MCF 10A (cell line): ENCODE measurements at regions not wholly inside any gene's neighbourhood (a gene's known extent, or its start where the extent isn't known, plus 50 kb on each side); places are given as distances from the start of the nearest gene placed in this dataset.
A peak's percentile ranks its signal among the peaks of the same experiment; 100 is the strongest.

Experiments used
- BruUV-seq: library from RNA; stranded (reverse); fragments of 400-500 nt; replicated peaks from 2 replicates; lab custom pipeline; 2021; lab: Mats Ljungman, UMichigan
- CTCF ChIA-PET: fragments of 300-600 bp; sonication (Branson Sonifier 250); formaldehyde crosslinking; extraction: SDS; loops from one replicate; lab custom pipeline; 2021; ENCODE audit warnings: antibody characterized with exemption, inconsistent platforms; lab: Yijun Ruan, JAX
- POLR2A ChIA-PET: fragments of 300-600, 350-650 bp; sonication (Branson Sonifier 250); formaldehyde crosslinking; extraction: SDS; loops from one replicate; lab custom pipeline; 2020; ENCODE audit warnings: antibody characterized with exemption, inconsistent platforms; lab: Yijun Ruan, JAX
- DNase-seq: peaks from one replicate; pipeline ENCODE4 v3.0.0-alpha.2; 2018; ENCODE audit not compliant: unreplicated experiment
- H3K27ac Mint-ChIP-seq: one replicate; pipeline ENCODE4 v1.8.0; 2022; ENCODE audit warnings: mild to moderate bottlenecking, low read depth, mixed read lengths; ENCODE audit not compliant: unreplicated experiment
- H3K27me3 Mint-ChIP-seq: one replicate; pipeline ENCODE4 v1.8.0; 2022; ENCODE audit warnings: mixed read lengths; ENCODE audit not compliant: insufficient read depth, unreplicated experiment
- H3K36me3 Mint-ChIP-seq: one replicate; pipeline ENCODE4 v1.8.0; 2022; ENCODE audit warnings: mild to moderate bottlenecking, moderate library complexity, mixed read lengths; ENCODE audit not compliant: insufficient read depth, unreplicated experiment
- H3K4me1 Mint-ChIP-seq: one replicate; pipeline ENCODE4 v1.8.0; 2022; ENCODE audit warnings: mixed read lengths; ENCODE audit not compliant: insufficient read depth, unreplicated experiment
- H3K4me3 Mint-ChIP-seq: one replicate; pipeline ENCODE4 v1.8.0; 2022; ENCODE audit warnings: mild to moderate bottlenecking, moderate library complexity, mixed read lengths; ENCODE audit not compliant: unreplicated experiment
- H3K9me3 Mint-ChIP-seq: one replicate; pipeline ENCODE4 v1.8.0; 2022; ENCODE audit warnings: mixed read lengths; ENCODE audit not compliant: unreplicated experiment
- intact Hi-C: fragments of 100-400 bp; cut with micrococcal nuclease; formaldehyde crosslinking; loops from 2 replicates; pipeline ENCODE4 v1.14.1; 2022
- TF ChIP-seq, protein P1 (sequence below): fragments of 200-600 bp; IDR thresholded peaks from one replicate; pipeline ENCODE4 v1.8.0; 2022; ENCODE audit warnings: antibody characterized with exemption, mild to moderate bottlenecking; ENCODE audit not compliant: unreplicated experiment

- Mint-ChIP-seq H3K9me3 (no peaks in the 10 kb centered on the region), H3K4me1 (no peaks in the 10 kb centered on the region), H3K36me3 (no peaks in the 10 kb centered on the region), H3K27me3 (no peaks in the 10 kb centered on the region), H3K4me3 (no peak overlapping the region), H3K27ac (no peak overlapping the region)
- DNase-seq: no peak
- CTCF ChIA-PET: interaction anchor here (0.6 to 1.3 kb wide), 3 partner anchors 10 to 22 kb away, joined by 3 read pairs; no protein-coding TSS in a partner anchor
- no TSS peak for BruUV-seq
- TF ChIP-seq, protein P1, sequence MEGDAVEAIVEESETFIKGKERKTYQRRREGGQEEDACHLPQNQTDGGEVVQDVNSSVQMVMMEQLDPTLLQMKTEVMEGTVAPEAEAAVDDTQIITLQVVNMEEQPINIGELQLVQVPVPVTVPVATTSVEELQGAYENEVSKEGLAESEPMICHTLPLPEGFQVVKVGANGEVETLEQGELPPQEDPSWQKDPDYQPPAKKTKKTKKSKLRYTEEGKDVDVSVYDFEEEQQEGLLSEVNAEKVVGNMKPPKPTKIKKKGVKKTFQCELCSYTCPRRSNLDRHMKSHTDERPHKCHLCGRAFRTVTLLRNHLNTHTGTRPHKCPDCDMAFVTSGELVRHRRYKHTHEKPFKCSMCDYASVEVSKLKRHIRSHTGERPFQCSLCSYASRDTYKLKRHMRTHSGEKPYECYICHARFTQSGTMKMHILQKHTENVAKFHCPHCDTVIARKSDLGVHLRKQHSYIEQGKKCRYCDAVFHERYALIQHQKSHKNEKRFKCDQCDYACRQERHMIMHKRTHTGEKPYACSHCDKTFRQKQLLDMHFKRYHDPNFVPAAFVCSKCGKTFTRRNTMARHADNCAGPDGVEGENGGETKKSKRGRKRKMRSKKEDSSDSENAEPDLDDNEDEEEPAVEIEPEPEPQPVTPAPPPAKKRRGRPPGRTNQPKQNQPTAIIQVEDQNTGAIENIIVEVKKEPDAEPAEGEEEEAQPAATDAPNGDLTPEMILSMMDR: no peak
- POLR2A ChIA-PET: interaction anchor here (0.9 kb wide), 1 partner anchor 14 kb away, joined by 4 read pairs; no protein-coding TSS in a partner anchor
- intact Hi-C loops: no loop called here
These were observed 193.8 kb upstream of the MMADHC start for GRCh38 chr2:149781263-149781808.

- Mint-ChIP-seq H3K4me3 (no peak overlapping the region), H3K4me1 (peaks cover 21% of the 10 kb centered on the region), H3K9me3 (no peaks in the 10 kb centered on the region), H3K27me3 (no peaks in the 10 kb centered on the region), H3K27ac (no peak overlapping the region), H3K36me3 (no peaks in the 10 kb centered on the region)
- TF ChIP-seq, protein P1: no peak
- intact Hi-C loops: no loop called here
- CTCF ChIA-PET: interaction anchor here (0.6 kb wide), 1 partner anchor 1490 kb away, joined by 3 read pairs; no protein-coding TSS in a partner anchor
- BruUV-seq: no TSS peak
- DNase-seq: no peak
- POLR2A ChIA-PET: no interaction called here
These were observed 185.4 kb upstream of the MMADHC start for GRCh38 chr2:149773006-149773405.

DNA sequence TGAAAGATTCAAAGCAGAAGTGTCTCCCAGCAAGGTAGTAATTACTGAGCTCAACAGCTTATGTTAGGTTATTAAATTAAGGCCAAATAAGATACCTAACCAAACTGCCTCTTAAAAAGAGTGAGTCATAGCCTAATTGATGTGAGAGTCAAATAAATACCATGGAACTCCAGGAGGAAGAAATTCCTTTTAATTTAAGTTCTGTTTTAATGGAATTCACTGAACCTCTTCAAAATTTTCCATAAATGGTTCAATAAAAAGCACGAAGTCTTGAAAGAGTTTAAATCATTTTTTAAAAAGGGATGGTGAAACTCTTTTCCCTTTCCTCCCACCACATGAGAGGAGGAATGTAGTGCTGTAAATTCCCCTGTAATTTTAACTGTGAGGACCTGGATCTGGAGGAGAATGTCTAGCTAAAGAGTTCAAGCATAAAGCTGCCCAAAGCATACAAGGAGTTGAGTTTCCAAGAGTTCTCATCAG lies 180.8 kb upstream of the MMADHC start:
- H3K36me3 Mint-ChIP-seq: no peaks in the 10 kb centered on the region
- no peak for DNase-seq
- TF ChIP-seq, protein P1: no peak
- peak overlapping the region; percentile 68 for H3K27ac Mint-ChIP-seq
- POLR2A ChIA-PET: interaction anchor here (0.7 kb wide), 1 partner anchor 1592 kb away, joined by 3 read pairs; no protein-coding TSS in a partner anchor
- BruUV-seq: no TSS peak
- no peaks in the 10 kb centered on the region for H3K27me3 Mint-ChIP-seq
- no peaks in the 10 kb centered on the region for H3K9me3 Mint-ChIP-seq
- intact Hi-C loops: no loop called here
- H3K4me1 Mint-ChIP-seq: peaks cover 33% of the 10 kb centered on the region
- CTCF ChIA-PET: interaction anchor here (0.7 to 1.0 kb wide), 2 partner anchors 166 to 214 kb away, joined by 3 read pairs; no protein-coding TSS in a partner anchor
- H3K4me3 Mint-ChIP-seq: no peak overlapping the region

DNA sequence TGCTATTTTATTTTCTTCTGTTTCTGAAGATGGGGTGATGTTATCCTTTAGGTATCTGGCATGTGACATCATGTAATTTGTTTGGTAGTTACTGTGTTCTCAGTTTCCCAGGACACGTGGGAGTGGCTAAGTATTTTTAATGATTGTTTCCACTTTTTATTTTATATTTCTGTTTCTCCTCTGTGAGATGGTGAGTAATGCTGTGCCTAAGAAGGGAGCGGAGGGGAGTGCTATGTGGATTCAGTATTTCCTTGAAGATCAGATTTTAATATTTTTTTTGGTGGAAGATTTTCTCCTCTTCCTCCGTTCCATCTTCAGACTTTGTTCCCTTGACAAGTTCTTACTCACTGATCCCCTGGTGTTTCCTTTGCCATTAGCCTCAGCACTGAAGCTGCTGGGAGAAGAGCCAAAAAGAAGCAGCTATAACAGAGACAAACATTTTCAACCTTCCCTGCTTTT lies 180.0 kb upstream of the MMADHC start:
- DNase-seq: peak; percentile 36
- Mint-ChIP-seq H3K4me3 (no peak overlapping the region), H3K27ac (peak overlapping the region; percentile 68), H3K27me3 (no peaks in the 10 kb centered on the region), H3K9me3 (no peaks in the 10 kb centered on the region), H3K4me1 (peaks cover 33% of the 10 kb centered on the region), H3K36me3 (no peaks in the 10 kb centered on the region)
- ChIA-PET POLR2A (interaction anchor here (0.7 kb wide), 2 partner anchors 14 to 811 kb away, joined by 3 to 4 read pairs; no protein-coding TSS in a partner anchor), CTCF (interaction anchor here (0.7 to 1.0 kb wide), 2 partner anchors 165 to 215 kb away, joined by 3 read pairs; no protein-coding TSS in a partner anchor)
- TF ChIP-seq, protein P1: no peak
- intact Hi-C loops: no loop called here
- no TSS peak for BruUV-seq
